Glutamatergic neuron (in vitro differentiated cells): ENCODE measurements at regions not wholly inside any gene's neighbourhood (a gene's known extent, or its start where the extent isn't known, plus 50 kb on each side); places are given as distances from the start of the nearest gene placed in this dataset.

Experiments used
- DNase-seq: peaks from one replicate; pipeline ENCODE4 v3.0.0; 2022
- H3K27ac Mint-ChIP-seq: one replicate; pipeline ENCODE4 v1.8.0; 2020; ENCODE audit warnings: mild to moderate bottlenecking, mixed read lengths, inconsistent platforms; ENCODE audit not compliant: unreplicated experiment
- H3K27me3 Mint-ChIP-seq: one replicate; pipeline ENCODE4 v1.8.0; 2020; ENCODE audit warnings: mild to moderate bottlenecking, moderate library complexity, mixed read lengths, inconsistent platforms; ENCODE audit not compliant: unreplicated experiment
- H3K36me3 Mint-ChIP-seq: one replicate; pipeline ENCODE4 v1.8.0; 2020; ENCODE audit warnings: mild to moderate bottlenecking, mixed read lengths, inconsistent platforms; ENCODE audit not compliant: unreplicated experiment
- H3K4me1 Mint-ChIP-seq: one replicate; pipeline ENCODE4 v1.8.0; 2020; ENCODE audit warnings: mild to moderate bottlenecking, low read depth, mixed read lengths, inconsistent platforms; ENCODE audit not compliant: unreplicated experiment
- H3K4me3 Mint-ChIP-seq: one replicate; pipeline ENCODE4 v1.8.0; 2020; ENCODE audit warnings: mild to moderate bottlenecking, mixed read lengths, inconsistent platforms; ENCODE audit not compliant: unreplicated experiment
- H3K9me3 Mint-ChIP-seq: one replicate; pipeline ENCODE4 v1.8.0; 2020; ENCODE audit warnings: mild to moderate bottlenecking, moderate library complexity, mixed read lengths, inconsistent platforms; ENCODE audit not compliant: unreplicated experiment
- TF ChIP-seq, protein P1 (sequence below): fragments of 200-600 bp; sonication (generic); IDR thresholded peaks from one replicate; pipeline ENCODE4 v1.5.0; 2021; ENCODE audit not compliant: partially characterized antibody, unreplicated experiment

DNA sequence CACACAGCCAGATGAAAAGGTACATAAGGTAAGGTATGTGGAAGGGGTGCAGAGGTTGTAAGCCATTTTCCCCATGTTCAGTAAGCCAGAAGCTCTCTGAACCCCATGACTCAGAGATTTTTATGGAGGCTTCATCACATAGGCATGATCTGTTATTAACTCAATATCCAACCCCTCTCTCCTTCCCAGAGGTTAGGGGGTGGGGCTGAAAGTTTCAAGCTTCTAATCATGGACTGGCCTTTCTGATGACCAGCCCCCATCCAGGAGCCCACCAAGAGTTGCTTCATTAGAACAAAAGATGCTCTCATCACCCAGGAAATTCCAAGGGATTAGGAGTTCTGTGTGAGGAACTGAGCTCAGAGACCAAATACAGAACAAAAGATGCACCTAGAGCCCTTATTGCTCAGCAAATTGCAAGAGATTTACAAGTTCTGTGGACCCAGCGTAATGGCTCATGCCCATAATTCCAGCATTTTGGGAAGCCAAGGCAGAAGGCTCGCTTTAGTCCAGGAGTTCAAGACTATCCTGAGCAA lies 103.2 kb upstream of the DAAM1 start:
- Mint-ChIP-seq H3K27ac (no peak overlapping the region), H3K4me1 (peaks cover 15% of the 10 kb centered on the region), H3K36me3 (no peaks in the 10 kb centered on the region), H3K9me3 (no peaks in the 10 kb centered on the region), H3K4me3 (no peak overlapping the region), H3K27me3 (no peaks in the 10 kb centered on the region)
- DNase-seq: no peak
- TF ChIP-seq, protein P1, sequence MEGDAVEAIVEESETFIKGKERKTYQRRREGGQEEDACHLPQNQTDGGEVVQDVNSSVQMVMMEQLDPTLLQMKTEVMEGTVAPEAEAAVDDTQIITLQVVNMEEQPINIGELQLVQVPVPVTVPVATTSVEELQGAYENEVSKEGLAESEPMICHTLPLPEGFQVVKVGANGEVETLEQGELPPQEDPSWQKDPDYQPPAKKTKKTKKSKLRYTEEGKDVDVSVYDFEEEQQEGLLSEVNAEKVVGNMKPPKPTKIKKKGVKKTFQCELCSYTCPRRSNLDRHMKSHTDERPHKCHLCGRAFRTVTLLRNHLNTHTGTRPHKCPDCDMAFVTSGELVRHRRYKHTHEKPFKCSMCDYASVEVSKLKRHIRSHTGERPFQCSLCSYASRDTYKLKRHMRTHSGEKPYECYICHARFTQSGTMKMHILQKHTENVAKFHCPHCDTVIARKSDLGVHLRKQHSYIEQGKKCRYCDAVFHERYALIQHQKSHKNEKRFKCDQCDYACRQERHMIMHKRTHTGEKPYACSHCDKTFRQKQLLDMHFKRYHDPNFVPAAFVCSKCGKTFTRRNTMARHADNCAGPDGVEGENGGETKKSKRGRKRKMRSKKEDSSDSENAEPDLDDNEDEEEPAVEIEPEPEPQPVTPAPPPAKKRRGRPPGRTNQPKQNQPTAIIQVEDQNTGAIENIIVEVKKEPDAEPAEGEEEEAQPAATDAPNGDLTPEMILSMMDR: no peak

- Mint-ChIP-seq H3K27ac (peak overlapping the region; percentile 46), H3K36me3 (no peaks in the 10 kb centered on the region), H3K4me1 (peaks cover 16% of the 10 kb centered on the region), H3K9me3 (no peaks in the 10 kb centered on the region), H3K4me3 (no peak overlapping the region), H3K27me3 (no peaks in the 10 kb centered on the region)
- DNase-seq: no peak
- TF ChIP-seq, protein P1: no peak
Measured at GRCh38 chr14:59086241-59086882, 102.1 kb upstream of the DAAM1 start.

DNA sequence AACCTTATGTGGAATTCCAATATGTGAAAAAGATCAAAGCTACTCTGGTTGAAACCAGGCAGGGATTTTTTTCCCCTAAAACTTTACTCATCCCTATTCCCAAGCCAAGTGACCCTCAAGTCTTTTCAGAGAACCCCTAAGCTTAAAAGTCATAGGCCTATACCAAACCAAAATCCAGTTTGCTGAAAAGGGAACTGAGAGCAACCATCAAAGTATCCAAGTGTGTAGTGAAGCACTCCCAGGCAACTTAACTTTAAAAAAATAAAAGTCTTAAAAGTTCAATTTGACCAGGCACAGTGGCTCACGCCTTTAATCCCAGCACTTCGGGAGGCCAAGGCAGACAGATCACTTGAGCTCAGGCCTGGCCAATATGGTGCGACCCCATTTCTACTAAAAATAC lies 101.2 kb upstream of the DAAM1 start:
- TF ChIP-seq, protein P1: no peak
- no peak for DNase-seq
- H3K4me3 Mint-ChIP-seq: no peak overlapping the region
- H3K36me3 Mint-ChIP-seq: no peaks in the 10 kb centered on the region
- peaks cover 22% of the 10 kb centered on the region for H3K4me1 Mint-ChIP-seq
- no peaks in the 10 kb centered on the region for H3K27me3 Mint-ChIP-seq
- peak overlapping the region; percentile 46 for H3K27ac Mint-ChIP-seq
- H3K9me3 Mint-ChIP-seq: no peaks in the 10 kb centered on the region

DNA sequence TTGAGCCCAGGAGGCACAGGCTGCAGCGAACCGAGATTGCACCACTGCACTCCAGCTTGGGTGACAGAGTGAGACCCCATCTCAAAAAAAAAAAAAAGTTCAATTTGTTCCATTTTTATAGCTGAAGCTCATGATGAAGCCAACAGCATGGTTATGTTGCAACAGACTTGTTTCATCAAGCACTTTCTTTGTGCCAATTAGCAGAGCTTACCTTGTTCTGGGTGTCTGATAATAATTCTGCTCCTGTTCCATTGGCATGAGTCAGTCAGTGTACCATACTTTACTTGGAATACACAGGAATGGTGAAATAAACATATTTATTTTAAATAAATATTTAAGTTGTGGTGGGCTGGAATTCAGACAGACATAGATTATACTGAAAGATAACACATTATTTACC lies 100.8 kb upstream of the DAAM1 start:
- TF ChIP-seq, protein P1: no peak
- no peak for DNase-seq
- no peaks in the 10 kb centered on the region for H3K27me3 Mint-ChIP-seq
- no peak overlapping the region for H3K27ac Mint-ChIP-seq
- no peaks in the 10 kb centered on the region for H3K36me3 Mint-ChIP-seq
- H3K4me3 Mint-ChIP-seq: no peak overlapping the region
- no peaks in the 10 kb centered on the region for H3K9me3 Mint-ChIP-seq
- peaks cover 22% of the 10 kb centered on the region for H3K4me1 Mint-ChIP-seq

GRCh38 chr14:59090572-59090971 lies 97.9 kb upstream of the DAAM1 start:
- Mint-ChIP-seq H3K9me3 (no peaks in the 10 kb centered on the region), H3K27me3 (no peaks in the 10 kb centered on the region), H3K36me3 (no peaks in the 10 kb centered on the region), H3K4me1 (peaks cover 20% of the 10 kb centered on the region), H3K4me3 (no peak overlapping the region), H3K27ac (no peak overlapping the region)
- DNase-seq: no peak
- TF ChIP-seq, protein P1: no peak
